Heart left ventricle (tissue), 13 donors: ENCODE measurements at regions not wholly inside any gene's neighbourhood (a gene's known extent, or its start where the extent isn't known, plus 50 kb on each side); places are given as distances from the start of the nearest gene placed in this dataset.

ENCODE experiments used
- POLR2A ChIP-seq, 2 donors: fragments of 450-650 bp; IDR thresholded peaks; one replicate each; pipeline ENCODE4 v1.6.1; 2017; ENCODE audit warnings: antibody characterized with exemption in 2 of 2, mild to moderate bottlenecking in 2 of 2, moderate library complexity in 2 of 2
- TF ChIP-seq, protein P1 (sequence below), 12 donors: fragments of 200-600 bp; sonication (generic) in 4 of 12; IDR thresholded peaks; one replicate each; pipeline versions ENCODE4 v1.5.0 to v1.8.0; 2018 to 2022; ENCODE audit warnings: antibody characterized with exemption in 12 of 12, mild to moderate bottlenecking in 5 of 12
- donor health status: ischemic (EF 13 %, LVEDD 7.1; RV severe dilation, severe dysfunction).
- donor health status: DM: no; HTN: yes; CAD: no.
- donor health status: DM: no; HTN: no; CAD: no.
- donor health status: ischemic (EF 25% LVEDD 6.9; RV normal size, moderate dysfunction).
- donor health status: ischemic (EF 25% LVEDD 5.7; RV mildly dilated, moderate dysfunction).
- donor health status: ischemic (EF 35%, LVEDD 5.7; RV mildly dilated, moderate dysfunction).
- donor health status: nonischemic (EF 11% LVEDD 7.7; RV severe dilation, severe dysfunction).
- donor health status: DM: yes; HTN: yes; CAD: no.
- donor health status: PGD.
- donor health status: ischemic (EF 29% LVEDD 5.4; RV normal size, mild dysfunction).
- donor health status: nonischemic (EF 23%, LVEDD 6.1; RV moderate dilation, normal function).

DNA sequence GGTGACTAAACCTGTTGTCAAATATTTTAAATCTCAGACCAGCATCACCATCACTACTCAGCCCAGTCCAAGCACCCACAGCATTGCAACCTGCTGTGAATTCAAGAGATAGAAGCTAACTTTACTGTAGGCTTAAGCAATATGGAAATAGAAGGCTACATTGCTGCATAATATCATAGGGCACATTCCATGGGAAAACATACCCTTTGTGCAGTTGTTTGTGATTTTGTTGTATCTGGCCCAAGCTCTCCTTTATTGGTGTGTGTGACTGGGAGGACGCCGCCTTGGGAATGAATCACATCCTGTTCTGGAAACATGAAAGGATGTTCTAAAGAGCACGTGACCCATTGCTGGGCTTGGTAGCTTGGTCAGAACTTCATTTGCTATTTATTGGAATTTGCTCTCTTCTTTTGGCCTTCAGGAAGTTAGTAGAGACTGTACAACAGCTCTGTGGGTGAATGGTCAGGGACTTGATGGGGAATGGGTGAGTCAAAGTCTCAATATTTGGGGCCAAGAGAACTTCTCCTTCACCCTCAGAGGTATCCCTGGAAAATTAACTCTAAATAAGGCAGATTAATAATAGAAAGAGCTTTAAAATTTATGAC is 106.8 kb upstream of the SERPINE2 start:
- TF ChIP-seq, protein P1, sequence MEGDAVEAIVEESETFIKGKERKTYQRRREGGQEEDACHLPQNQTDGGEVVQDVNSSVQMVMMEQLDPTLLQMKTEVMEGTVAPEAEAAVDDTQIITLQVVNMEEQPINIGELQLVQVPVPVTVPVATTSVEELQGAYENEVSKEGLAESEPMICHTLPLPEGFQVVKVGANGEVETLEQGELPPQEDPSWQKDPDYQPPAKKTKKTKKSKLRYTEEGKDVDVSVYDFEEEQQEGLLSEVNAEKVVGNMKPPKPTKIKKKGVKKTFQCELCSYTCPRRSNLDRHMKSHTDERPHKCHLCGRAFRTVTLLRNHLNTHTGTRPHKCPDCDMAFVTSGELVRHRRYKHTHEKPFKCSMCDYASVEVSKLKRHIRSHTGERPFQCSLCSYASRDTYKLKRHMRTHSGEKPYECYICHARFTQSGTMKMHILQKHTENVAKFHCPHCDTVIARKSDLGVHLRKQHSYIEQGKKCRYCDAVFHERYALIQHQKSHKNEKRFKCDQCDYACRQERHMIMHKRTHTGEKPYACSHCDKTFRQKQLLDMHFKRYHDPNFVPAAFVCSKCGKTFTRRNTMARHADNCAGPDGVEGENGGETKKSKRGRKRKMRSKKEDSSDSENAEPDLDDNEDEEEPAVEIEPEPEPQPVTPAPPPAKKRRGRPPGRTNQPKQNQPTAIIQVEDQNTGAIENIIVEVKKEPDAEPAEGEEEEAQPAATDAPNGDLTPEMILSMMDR (IDR thresholded peaks at IDR 0.05) = no peak
- TF ChIP-seq POLR2A (IDR thresholded peaks at IDR 0.05) = no peak
